Endothelial cell of umbilical vein (primary cell): ENCODE measurements at regions not wholly inside any gene's neighbourhood (a gene's known extent, or its start where the extent isn't known, plus 50 kb on each side); places are given as distances from the start of the nearest gene placed in this dataset.

Experiments
- CTCF ChIP-seq, 2 donors: IDR thresholded peaks; 1 replicate in 1 of 2; 2 replicates in 1 of 2; pipeline ENCODE4 v1.5.1; 2011; ENCODE audit warnings: low read length in 2 of 2, mild to moderate bottlenecking in 2 of 2, moderate library complexity in 2 of 2, control low read depth in 1 of 2, inconsistent platforms in 1 of 2, low read depth in 1 of 2; ENCODE audit not compliant: insufficient read depth in 1 of 2; ENCODE audit errors: extremely low read depth in 1 of 2
- EZH2 ChIP-seq: IDR thresholded peaks from 2 replicates; pipeline ENCODE4 v1.6.1; 2012; ENCODE audit warnings: borderline replicate concordance, low read depth, mild to moderate bottlenecking, moderate library complexity, low read length, inconsistent platforms; ENCODE audit not compliant: severe bottlenecking
- FOS ChIP-seq: IDR thresholded peaks from 2 replicates; pipeline ENCODE4 v1.6.1; 2011; ENCODE audit warnings: mild to moderate bottlenecking, low read length, moderate library complexity, borderline replicate concordance; ENCODE audit not compliant: insufficient read depth
- GATA2 ChIP-seq: IDR thresholded peaks from 2 replicates; pipeline ENCODE4 v1.7.0; 2011; ENCODE audit warnings: low read depth, mild to moderate bottlenecking, moderate library complexity, mixed read lengths, low read length; ENCODE audit not compliant: insufficient read length, insufficient read depth
- JUN ChIP-seq: IDR thresholded peaks from 2 replicates; pipeline ENCODE4 v1.6.1; 2011; ENCODE audit warnings: borderline replicate concordance, low read depth; ENCODE audit not compliant: insufficient read length, insufficient read depth
- MAX ChIP-seq: IDR thresholded peaks from 2 replicates; pipeline ENCODE4 v1.6.1; 2011; ENCODE audit not compliant: insufficient read depth, insufficient read length
- POLR2A ChIP-seq: IDR thresholded peaks from 2 replicates; pipeline ENCODE4 v1.6.1; 2012; ENCODE audit warnings: low read depth, mild to moderate bottlenecking, control low read depth, low read length
- POLR2AphosphoS5 ChIP-seq: IDR thresholded peaks from 2 replicates; pipeline ENCODE4 v1.6.1; 2012; ENCODE audit warnings: low read depth, mild to moderate bottlenecking, control low read depth, low read length, moderate library complexity; ENCODE audit not compliant: insufficient read depth

GRCh38 chr6:17218023-17218748 is 63.0 kb upstream of the RBM24 start:
- no peak for TF ChIP-seq CTCF (IDR thresholded peaks at IDR 0.05; ENCODE audit: extremely low read depth in 1 of 2, insufficient read depth in 1 of 2, low read depth in 1 of 2, low read length in 2 of 2)
- TF ChIP-seq POLR2AphosphoS5: no peak
- no peak for TF ChIP-seq JUN
- no peak for TF ChIP-seq EZH2
- TF ChIP-seq GATA2: no peak
- TF ChIP-seq POLR2A: no peak
- TF ChIP-seq MAX: no peak
- no peak for TF ChIP-seq FOS
